ENCODE measurements at regions not wholly inside any gene's neighbourhood (a gene's known extent, or its start where the extent isn't known, plus 50 kb on each side); places are given as distances from the start of the nearest gene placed in this dataset.

DNA sequence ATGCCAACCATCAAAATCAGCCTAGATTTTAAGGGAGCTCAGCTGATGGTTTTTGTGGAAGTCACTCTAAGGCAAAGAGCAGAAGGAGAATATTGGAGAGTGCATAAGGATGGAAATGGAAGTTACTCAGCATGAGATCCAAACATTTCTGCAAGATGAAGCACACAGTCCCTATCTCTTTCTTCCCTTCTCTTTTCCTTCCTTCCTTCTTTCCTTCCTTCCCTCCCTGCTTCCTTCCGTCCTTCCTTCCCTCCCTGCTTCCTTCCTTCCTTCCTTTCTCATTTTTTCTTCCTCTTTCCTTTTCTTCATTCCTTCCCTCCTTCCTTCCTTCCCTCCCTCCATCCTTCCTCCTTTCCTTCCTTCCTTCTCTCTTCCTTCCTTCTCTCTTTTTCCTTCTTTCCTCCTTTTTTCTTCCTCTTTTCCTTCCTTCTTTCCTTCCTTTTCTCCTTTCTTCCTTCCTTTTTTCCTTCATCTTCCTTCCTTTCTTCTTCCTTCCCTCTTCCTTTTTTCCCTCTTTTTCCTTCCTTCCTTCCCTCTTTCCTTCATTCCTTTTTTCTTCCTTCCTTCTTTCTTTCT is 727.9 kb upstream of the CDH2 start:
- no peak for ATAC-seq
- in situ Hi-C loops (cut with MboI): no loop called here
- BruUV-seq (replicated peaks): no TSS peak
- TF ChIP-seq MXI1 (IDR thresholded peaks at IDR 0.05; ENCODE audit: low read depth, low read length): no peak
- TF ChIP-seq NR2F1 (conservative IDR thresholded peaks at IDR 0.05): no peak
- no peak for TF ChIP-seq IKZF1 (conservative IDR thresholded peaks at IDR 0.05)
- TF ChIP-seq SREBF2 (IDR thresholded peaks at IDR 0.05; ENCODE audit: low read length): no peak
- TF ChIP-seq, protein P1, sequence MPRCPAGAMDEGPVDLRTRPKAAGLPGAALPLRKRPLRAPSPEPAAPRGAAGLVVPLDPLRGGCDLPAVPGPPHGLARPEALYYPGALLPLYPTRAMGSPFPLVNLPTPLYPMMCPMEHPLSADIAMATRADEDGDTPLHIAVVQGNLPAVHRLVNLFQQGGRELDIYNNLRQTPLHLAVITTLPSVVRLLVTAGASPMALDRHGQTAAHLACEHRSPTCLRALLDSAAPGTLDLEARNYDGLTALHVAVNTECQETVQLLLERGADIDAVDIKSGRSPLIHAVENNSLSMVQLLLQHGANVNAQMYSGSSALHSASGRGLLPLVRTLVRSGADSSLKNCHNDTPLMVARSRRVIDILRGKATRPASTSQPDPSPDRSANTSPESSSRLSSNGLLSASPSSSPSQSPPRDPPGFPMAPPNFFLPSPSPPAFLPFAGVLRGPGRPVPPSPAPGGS (IDR thresholded peaks at IDR 0.05; ENCODE audit: borderline replicate concordance, insufficient read depth, low read depth, low read length, poor library complexity, severe bottlenecking): no peak
- no peak for TF ChIP-seq PML (IDR thresholded peaks at IDR 0.05; ENCODE audit: low read length)
- TF ChIP-seq, protein P2, sequence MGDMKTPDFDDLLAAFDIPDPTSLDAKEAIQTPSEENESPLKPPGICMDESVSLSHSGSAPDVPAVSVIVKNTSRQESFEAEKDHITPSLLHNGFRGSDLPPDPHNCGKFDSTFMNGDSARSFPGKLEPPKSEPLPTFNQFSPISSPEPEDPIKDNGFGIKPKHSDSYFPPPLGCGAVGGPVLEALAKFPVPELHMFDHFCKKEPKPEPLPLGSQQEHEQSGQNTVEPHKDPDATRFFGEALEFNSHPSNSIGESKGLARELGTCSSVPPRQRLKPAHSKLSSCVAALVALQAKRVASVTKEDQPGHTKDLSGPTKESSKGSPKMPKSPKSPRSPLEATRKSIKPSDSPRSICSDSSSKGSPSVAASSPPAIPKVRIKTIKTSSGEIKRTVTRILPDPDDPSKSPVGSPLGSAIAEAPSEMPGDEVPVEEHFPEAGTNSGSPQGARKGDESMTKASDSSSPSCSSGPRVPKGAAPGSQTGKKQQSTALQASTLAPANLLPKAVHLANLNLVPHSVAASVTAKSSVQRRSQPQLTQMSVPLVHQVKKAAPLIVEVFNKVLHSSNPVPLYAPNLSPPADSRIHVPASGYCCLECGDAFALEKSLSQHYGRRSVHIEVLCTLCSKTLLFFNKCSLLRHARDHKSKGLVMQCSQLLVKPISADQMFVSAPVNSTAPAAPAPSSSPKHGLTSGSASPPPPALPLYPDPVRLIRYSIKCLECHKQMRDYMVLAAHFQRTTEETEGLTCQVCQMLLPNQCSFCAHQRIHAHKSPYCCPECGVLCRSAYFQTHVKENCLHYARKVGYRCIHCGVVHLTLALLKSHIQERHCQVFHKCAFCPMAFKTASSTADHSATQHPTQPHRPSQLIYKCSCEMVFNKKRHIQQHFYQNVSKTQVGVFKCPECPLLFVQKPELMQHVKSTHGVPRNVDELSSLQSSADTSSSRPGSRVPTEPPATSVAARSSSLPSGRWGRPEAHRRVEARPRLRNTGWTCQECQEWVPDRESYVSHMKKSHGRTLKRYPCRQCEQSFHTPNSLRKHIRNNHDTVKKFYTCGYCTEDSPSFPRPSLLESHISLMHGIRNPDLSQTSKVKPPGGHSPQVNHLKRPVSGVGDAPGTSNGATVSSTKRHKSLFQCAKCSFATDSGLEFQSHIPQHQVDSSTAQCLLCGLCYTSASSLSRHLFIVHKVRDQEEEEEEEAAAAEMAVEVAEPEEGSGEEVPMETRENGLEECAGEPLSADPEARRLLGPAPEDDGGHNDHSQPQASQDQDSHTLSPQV (IDR thresholded peaks at IDR 0.05): no peak
- no peak for TF ChIP-seq HDAC2 (IDR thresholded peaks at IDR 0.05)
- no peak for TF ChIP-seq NFYA (IDR thresholded peaks at IDR 0.05; ENCODE audit: borderline replicate concordance, low read depth, low read length)
- TF ChIP-seq RFX5 (IDR thresholded peaks at IDR 0.05; ENCODE audit: low read depth, low read length): no peak
- no peak for TF ChIP-seq TBL1XR1 (IDR thresholded peaks at IDR 0.05; ENCODE audit: low read depth, low read length)
- TF ChIP-seq JUNB (IDR thresholded peaks at IDR 0.05): no peak
- TF ChIP-seq TARDBP (IDR thresholded peaks at IDR 0.05; ENCODE audit: borderline replicate concordance): no peak
- TF ChIP-seq, protein P3, sequence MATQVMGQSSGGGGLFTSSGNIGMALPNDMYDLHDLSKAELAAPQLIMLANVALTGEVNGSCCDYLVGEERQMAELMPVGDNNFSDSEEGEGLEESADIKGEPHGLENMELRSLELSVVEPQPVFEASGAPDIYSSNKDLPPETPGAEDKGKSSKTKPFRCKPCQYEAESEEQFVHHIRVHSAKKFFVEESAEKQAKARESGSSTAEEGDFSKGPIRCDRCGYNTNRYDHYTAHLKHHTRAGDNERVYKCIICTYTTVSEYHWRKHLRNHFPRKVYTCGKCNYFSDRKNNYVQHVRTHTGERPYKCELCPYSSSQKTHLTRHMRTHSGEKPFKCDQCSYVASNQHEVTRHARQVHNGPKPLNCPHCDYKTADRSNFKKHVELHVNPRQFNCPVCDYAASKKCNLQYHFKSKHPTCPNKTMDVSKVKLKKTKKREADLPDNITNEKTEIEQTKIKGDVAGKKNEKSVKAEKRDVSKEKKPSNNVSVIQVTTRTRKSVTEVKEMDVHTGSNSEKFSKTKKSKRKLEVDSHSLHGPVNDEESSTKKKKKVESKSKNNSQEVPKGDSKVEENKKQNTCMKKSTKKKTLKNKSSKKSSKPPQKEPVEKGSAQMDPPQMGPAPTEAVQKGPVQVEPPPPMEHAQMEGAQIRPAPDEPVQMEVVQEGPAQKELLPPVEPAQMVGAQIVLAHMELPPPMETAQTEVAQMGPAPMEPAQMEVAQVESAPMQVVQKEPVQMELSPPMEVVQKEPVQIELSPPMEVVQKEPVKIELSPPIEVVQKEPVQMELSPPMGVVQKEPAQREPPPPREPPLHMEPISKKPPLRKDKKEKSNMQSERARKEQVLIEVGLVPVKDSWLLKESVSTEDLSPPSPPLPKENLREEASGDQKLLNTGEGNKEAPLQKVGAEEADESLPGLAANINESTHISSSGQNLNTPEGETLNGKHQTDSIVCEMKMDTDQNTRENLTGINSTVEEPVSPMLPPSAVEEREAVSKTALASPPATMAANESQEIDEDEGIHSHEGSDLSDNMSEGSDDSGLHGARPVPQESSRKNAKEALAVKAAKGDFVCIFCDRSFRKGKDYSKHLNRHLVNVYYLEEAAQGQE (IDR thresholded peaks at IDR 0.05; ENCODE audit: low read depth, low read length): no peak
- no peak for TF ChIP-seq MEF2B (IDR thresholded peaks at IDR 0.05; ENCODE audit: partially characterized antibody, poor library complexity, severe bottlenecking)

More for the DNA sequence above, 727.9 kb upstream of the CDH2 start:
- WGBS (ENCODE audit: insufficient coverage, insufficient replicate concordance, low lambda C conversion rate, missing lambda C conversion rate): 0% methylated on average over 1 of the region's 1 CpG
- H2AFZ ChIP-seq (ENCODE audit: control insufficient read depth, low read depth, low read length): no peak overlapping the region
- no peaks in the 10 kb centered on the region for H4K20me1 ChIP-seq (ENCODE audit: control insufficient read depth, insufficient read depth)
- no peak overlapping the region for H3K27ac ChIP-seq (ENCODE audit: control insufficient read depth, insufficient read depth)
- H3K36me3 ChIP-seq (ENCODE audit: control insufficient read depth in 2 of 2, insufficient read depth in 2 of 2, low read length in 1 of 2): no peaks in the 10 kb centered on the region
- H3K4me3 ChIP-seq: no peak overlapping the region
- H3K9me3 ChIP-seq (replicated peaks; ENCODE audit: control insufficient read depth, insufficient read depth, low read length): no peaks in the 10 kb centered on the region
- FAIRE-seq (no peak), DNase-seq (ENCODE audit: low read depth, low spot score) (no peak)
- CTCF ChIA-PET: no interaction called here
- intact Hi-C loops (cut with micrococcal nuclease; ENCODE audit: unreplicated experiment): no loop called here
- no peaks in the 10 kb centered on the region for H3K4me1 ChIP-seq (ENCODE audit: control insufficient read depth, insufficient read depth, low read length)
- no peak overlapping the region for H3K4me2 ChIP-seq (ENCODE audit: control insufficient read depth, insufficient read depth)
- no peak overlapping the region for H3K9ac ChIP-seq (ENCODE audit: control insufficient read depth, insufficient read depth, low read length)
- RAD21 ChIA-PET (ENCODE audit: unreplicated experiment): no interaction called here
- POLR2A ChIA-PET: no interaction called here
- SMC1A ChIA-PET (ENCODE audit: uncharacterized antibody, unreplicated experiment): no interaction called here
- no peaks in the 10 kb centered on the region for H3K27me3 ChIP-seq (replicated peaks in 1 of 2; ENCODE audit: control insufficient read depth in 2 of 2, insufficient read depth in 2 of 2, low read length in 1 of 2)
- H3K79me2 ChIP-seq (ENCODE audit: control insufficient read depth, insufficient read depth, low read length): no peaks in the 10 kb centered on the region
